ENCODE measurements at regions not wholly inside any gene's neighbourhood (a gene's known extent, or its start where the extent isn't known, plus 50 kb on each side); places are given as distances from the start of the nearest gene placed in this dataset.

DNA sequence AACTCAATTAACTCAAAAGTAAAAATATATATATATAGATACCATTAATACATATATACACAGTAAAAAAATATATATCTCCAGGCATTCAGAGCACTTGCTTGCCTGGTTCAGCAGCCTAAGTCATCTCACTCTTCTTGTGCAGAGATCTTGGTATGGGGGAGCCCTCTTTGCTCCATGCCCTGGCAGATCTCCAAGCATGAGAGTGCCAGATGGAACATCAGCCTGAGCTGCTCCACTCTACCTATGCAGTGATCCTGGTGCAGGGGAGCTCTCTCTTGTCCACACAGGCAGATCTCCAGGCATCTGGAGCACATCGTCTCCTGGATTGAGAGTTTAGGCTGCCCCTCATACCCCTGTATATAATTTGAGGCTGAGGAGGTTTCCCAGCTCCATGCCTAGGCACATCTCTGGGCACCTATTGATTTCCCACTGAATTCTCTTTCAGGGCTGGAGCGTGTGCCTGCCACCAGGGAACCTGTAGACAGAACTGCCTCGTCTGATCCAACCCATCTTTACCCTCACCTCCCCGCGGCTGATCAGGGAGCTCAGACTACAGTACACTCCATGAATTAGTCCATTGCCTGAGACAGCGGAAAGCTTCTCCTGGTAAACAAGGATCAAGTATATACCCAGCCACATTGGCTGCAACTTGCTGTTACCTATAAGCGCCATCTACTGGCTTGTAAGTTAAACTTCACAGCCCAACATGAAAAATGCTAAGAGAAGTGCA is 342.4 kb upstream of the GRIA1 start:
- TF ChIP-seq RAD21 (IDR thresholded peaks at IDR 0.05; ENCODE audit: low read depth): peak; percentile 69
- TF ChIP-seq NFIC (IDR thresholded peaks at IDR 0.05): no peak

DNA sequence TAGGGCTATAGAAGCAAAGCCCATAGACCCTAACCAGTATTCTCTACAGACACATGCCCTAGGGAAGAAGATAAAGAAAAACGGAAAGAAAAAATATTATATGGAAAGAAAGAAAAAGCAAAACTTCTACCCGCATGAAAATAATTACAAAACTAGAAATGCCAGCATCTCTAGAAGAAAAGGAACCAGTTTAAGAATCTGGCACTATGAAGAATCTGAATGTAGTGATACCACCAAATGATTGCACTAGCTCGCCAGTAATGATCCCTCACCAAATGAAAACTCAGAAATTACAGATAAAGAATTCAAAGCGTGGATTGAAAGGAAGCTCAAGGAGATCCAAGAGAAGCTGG is 341.9 kb upstream of the GRIA1 start:
- TF ChIP-seq RAD21 (IDR thresholded peaks at IDR 0.05; ENCODE audit: low read depth) (no peak), NFIC (IDR thresholded peaks at IDR 0.05) (no peak), MAX (IDR thresholded peaks at IDR 0.05) (no peak), ZBTB7A (IDR thresholded peaks at IDR 0.05; ENCODE audit: low read depth) (no peak), TCF12 (IDR thresholded peaks at IDR 0.05; ENCODE audit: low read depth) (no peak), EP300 (IDR thresholded peaks at IDR 0.05; ENCODE audit: borderline replicate concordance) (no peak), CREB1 (IDR thresholded peaks at IDR 0.05; ENCODE audit: low read depth) (no peak), FOXM1 (IDR thresholded peaks at IDR 0.05; ENCODE audit: borderline replicate concordance, low read depth) (no peak), EGR1 (IDR thresholded peaks at IDR 0.05) (no peak), TAF1 (IDR thresholded peaks at IDR 0.05; ENCODE audit: low read depth) (no peak), CEBPB (IDR thresholded peaks at IDR 0.05) (no peak), YY1 (IDR thresholded peaks at IDR 0.05; ENCODE audit: low read depth) (no peak)
- TF ChIP-seq, protein P1, sequence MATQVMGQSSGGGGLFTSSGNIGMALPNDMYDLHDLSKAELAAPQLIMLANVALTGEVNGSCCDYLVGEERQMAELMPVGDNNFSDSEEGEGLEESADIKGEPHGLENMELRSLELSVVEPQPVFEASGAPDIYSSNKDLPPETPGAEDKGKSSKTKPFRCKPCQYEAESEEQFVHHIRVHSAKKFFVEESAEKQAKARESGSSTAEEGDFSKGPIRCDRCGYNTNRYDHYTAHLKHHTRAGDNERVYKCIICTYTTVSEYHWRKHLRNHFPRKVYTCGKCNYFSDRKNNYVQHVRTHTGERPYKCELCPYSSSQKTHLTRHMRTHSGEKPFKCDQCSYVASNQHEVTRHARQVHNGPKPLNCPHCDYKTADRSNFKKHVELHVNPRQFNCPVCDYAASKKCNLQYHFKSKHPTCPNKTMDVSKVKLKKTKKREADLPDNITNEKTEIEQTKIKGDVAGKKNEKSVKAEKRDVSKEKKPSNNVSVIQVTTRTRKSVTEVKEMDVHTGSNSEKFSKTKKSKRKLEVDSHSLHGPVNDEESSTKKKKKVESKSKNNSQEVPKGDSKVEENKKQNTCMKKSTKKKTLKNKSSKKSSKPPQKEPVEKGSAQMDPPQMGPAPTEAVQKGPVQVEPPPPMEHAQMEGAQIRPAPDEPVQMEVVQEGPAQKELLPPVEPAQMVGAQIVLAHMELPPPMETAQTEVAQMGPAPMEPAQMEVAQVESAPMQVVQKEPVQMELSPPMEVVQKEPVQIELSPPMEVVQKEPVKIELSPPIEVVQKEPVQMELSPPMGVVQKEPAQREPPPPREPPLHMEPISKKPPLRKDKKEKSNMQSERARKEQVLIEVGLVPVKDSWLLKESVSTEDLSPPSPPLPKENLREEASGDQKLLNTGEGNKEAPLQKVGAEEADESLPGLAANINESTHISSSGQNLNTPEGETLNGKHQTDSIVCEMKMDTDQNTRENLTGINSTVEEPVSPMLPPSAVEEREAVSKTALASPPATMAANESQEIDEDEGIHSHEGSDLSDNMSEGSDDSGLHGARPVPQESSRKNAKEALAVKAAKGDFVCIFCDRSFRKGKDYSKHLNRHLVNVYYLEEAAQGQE (IDR thresholded peaks at IDR 0.05; ENCODE audit: low read depth): no peak
- TF ChIP-seq, protein P2, sequence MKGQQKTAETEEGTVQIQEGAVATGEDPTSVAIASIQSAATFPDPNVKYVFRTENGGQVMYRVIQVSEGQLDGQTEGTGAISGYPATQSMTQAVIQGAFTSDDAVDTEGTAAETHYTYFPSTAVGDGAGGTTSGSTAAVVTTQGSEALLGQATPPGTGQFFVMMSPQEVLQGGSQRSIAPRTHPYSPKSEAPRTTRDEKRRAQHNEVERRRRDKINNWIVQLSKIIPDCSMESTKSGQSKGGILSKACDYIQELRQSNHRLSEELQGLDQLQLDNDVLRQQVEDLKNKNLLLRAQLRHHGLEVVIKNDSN (IDR thresholded peaks at IDR 0.05): no peak

DNA sequence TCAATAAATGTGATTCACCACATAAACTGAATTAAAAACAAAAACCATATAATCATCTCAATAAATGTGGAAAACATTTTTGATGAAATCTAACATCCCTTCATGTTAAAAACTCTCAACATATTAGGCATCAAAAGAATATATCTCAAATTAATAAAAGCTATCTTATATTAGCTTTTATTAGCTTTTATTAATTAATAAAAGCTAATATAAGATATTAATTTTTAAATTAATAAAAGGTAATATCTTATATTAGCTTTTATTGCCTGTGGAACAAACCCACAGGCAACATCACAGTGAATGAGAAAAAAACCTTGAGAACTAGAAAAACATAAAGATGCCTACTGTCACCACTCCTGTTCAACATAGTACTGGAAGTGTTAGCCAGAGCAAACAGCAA is 338.9 kb upstream of the GRIA1 start:
- TF ChIP-seq TCF12 (IDR thresholded peaks at IDR 0.05; ENCODE audit: low read depth) (no peak), YY1 (IDR thresholded peaks at IDR 0.05; ENCODE audit: low read depth) (no peak), RAD21 (IDR thresholded peaks at IDR 0.05; ENCODE audit: low read depth) (no peak), NFIC (IDR thresholded peaks at IDR 0.05) (no peak), CREB1 (IDR thresholded peaks at IDR 0.05; ENCODE audit: low read depth) (no peak), FOXM1 (IDR thresholded peaks at IDR 0.05; ENCODE audit: borderline replicate concordance, low read depth) (no peak), TAF1 (IDR thresholded peaks at IDR 0.05; ENCODE audit: low read depth) (no peak), MAX (IDR thresholded peaks at IDR 0.05) (no peak)
- TF ChIP-seq, protein P2 (IDR thresholded peaks at IDR 0.05): no peak
- TF ChIP-seq, protein P1 (IDR thresholded peaks at IDR 0.05; ENCODE audit: low read depth): no peak

DNA sequence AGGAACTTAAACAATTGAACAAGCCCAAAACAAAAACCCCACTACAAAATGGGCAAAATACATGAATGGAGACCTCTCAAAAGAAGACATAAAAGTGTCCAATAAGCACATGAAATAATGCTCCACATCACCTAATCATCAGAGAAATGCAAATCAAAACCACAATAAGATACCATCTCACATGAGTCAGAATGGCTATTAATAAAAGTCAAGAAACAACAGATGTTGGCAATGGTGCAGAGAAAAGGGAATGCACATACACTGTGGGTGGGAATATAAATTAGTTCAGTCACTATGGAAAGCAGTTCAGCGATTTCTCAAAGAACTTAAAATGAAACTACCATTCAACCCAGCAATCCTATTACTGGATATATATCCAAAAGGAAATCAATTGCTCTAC is 337.4 kb upstream of the GRIA1 start:
- TF ChIP-seq TCF12 (IDR thresholded peaks at IDR 0.05; ENCODE audit: low read depth) (no peak), TEAD4 (IDR thresholded peaks at IDR 0.05) (no peak), EP300 (IDR thresholded peaks at IDR 0.05; ENCODE audit: borderline replicate concordance) (no peak), CEBPB (IDR thresholded peaks at IDR 0.05) (no peak), MAX (IDR thresholded peaks at IDR 0.05) (no peak), ZBTB7A (IDR thresholded peaks at IDR 0.05; ENCODE audit: low read depth) (no peak)
- TF ChIP-seq, protein P2 (IDR thresholded peaks at IDR 0.05): no peak

DNA sequence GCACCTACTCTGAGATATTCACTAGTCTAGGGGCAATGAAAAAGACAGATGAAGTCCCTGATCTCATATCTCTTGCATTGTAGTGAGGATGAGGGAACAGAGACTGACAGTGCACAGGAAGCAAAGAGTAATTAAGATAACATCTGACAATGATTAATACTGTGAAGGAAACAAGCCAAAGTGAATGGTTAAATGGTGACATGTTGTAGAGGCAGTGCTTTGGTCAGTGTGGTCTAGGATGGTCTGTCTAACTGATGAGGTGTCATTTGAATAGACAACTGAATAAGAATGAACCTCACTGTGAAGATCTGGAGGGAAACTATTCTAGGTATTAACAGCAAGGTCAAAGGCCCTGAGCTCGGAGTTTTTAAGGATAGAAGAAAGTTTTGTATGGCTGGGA is 333.3 kb upstream of the GRIA1 start:
- TF ChIP-seq ZBTB7A (IDR thresholded peaks at IDR 0.05; ENCODE audit: low read depth): no peak
- TF ChIP-seq TEAD4 (IDR thresholded peaks at IDR 0.05): no peak
- TF ChIP-seq, protein P1 (IDR thresholded peaks at IDR 0.05; ENCODE audit: low read depth): no peak
- no peak for TF ChIP-seq EP300 (IDR thresholded peaks at IDR 0.05; ENCODE audit: borderline replicate concordance)
- TF ChIP-seq TCF12 (IDR thresholded peaks at IDR 0.05; ENCODE audit: low read depth): no peak
- no peak for TF ChIP-seq NFIC (IDR thresholded peaks at IDR 0.05)
- TF ChIP-seq RAD21 (IDR thresholded peaks at IDR 0.05; ENCODE audit: low read depth): no peak
- TF ChIP-seq CEBPB (IDR thresholded peaks at IDR 0.05): no peak
- TF ChIP-seq, protein P2 (IDR thresholded peaks at IDR 0.05): no peak
- no peak for TF ChIP-seq YY1 (IDR thresholded peaks at IDR 0.05; ENCODE audit: low read depth)
- TF ChIP-seq CREB1 (IDR thresholded peaks at IDR 0.05; ENCODE audit: low read depth): no peak
- no peak for TF ChIP-seq TAF1 (IDR thresholded peaks at IDR 0.05; ENCODE audit: low read depth)

All from Ishikawa (cell line).